Liver (tissue), 3 donors: ENCODE measurements at regions not wholly inside any gene's neighbourhood (a gene's known extent, or its start where the extent isn't known, plus 50 kb on each side); places are given as distances from the start of the nearest gene placed in this dataset.

Experiments used
- FOXA2 ChIP-seq: IDR thresholded peaks from 2 replicates; pipeline ENCODE4 v1.6.1; 2016; ENCODE audit warnings: antibody characterized with exemption
- GABPA ChIP-seq, 2 donors: IDR thresholded peaks in 1 of 2; conservative IDR thresholded peaks in 1 of 2; 2 replicates each; pipeline ENCODE4 v1.6.1; 2016; ENCODE audit warnings: antibody characterized with exemption in 2 of 2, mild to moderate bottlenecking in 1 of 2, moderate library complexity in 1 of 2
- HNF4A ChIP-seq, 2 donors: conservative IDR thresholded peaks; 2 replicates each; pipeline ENCODE4 v1.6.1; 2016; ENCODE audit warnings: antibody characterized with exemption in 2 of 2, mild to moderate bottlenecking in 2 of 2
- JUND ChIP-seq, 2 donors: IDR thresholded peaks; 2 replicates each; pipeline ENCODE4 v1.6.1; 2016; ENCODE audit warnings: antibody characterized with exemption in 2 of 2
- RAD21 ChIP-seq, 2 donors: IDR thresholded peaks; 2 replicates each; pipeline ENCODE4 v1.6.1; 2016; ENCODE audit warnings: antibody characterized with exemption in 2 of 2, mild to moderate bottlenecking in 2 of 2
- RXRA ChIP-seq, 2 donors: IDR thresholded peaks; 2 replicates each; pipeline ENCODE4 v1.6.1; 2017 to 2018; ENCODE audit warnings: antibody characterized with exemption in 2 of 2, mild to moderate bottlenecking in 1 of 2
- SP1 ChIP-seq: IDR thresholded peaks from 2 replicates; pipeline ENCODE4 v1.6.1; 2018; ENCODE audit warnings: antibody characterized with exemption, mild to moderate bottlenecking
- TAF1 ChIP-seq: conservative IDR thresholded peaks from 2 replicates; pipeline ENCODE4 v1.6.1; 2016; ENCODE audit warnings: antibody characterized with exemption, mild to moderate bottlenecking
- TF ChIP-seq, protein P1 (sequence below): fragments of 150-350 bp; IDR thresholded peaks from 2 replicates; pipeline ENCODE4 v1.5.1; 2017; ENCODE audit warnings: improper control_type of control experiment, low read depth, low read length; ENCODE audit not compliant: missing input control
- TF ChIP-seq, protein P2 (sequence below): IDR thresholded peaks from 2 replicates; pipeline ENCODE4 v1.6.1; 2016; ENCODE audit warnings: antibody characterized with exemption, mild to moderate bottlenecking
- TF ChIP-seq, protein P3 (sequence below): IDR thresholded peaks from 2 replicates; pipeline ENCODE4 v1.6.1; 2016; ENCODE audit warnings: antibody characterized with exemption
- donor health status: healthy.
- donor health status: healthy.

DNA sequence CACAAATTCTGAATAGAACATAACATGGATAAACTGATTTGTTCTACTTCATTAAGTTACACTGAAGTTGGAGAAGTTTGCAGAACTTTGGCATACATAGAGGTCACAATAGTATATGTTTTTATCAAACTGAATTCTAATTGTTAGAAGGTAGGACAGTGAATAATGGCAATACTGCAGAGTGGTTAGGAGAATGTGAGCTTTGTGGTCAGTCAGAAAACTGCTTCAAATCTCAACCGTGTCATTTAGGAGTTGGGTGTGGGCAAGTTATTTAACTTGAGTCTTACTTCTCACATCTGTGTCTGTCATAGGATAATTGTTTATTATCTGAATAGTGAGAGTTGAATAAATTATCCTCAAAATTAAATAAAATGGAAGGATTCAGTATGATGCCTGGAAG lies 374.6 kb upstream of the SYT1 start:
- no peak for TF ChIP-seq GABPA (IDR thresholded peaks at IDR 0.05 in 1 of 2, conservative IDR thresholded peaks at IDR 0.05 in 1 of 2)
- TF ChIP-seq, protein P1, sequence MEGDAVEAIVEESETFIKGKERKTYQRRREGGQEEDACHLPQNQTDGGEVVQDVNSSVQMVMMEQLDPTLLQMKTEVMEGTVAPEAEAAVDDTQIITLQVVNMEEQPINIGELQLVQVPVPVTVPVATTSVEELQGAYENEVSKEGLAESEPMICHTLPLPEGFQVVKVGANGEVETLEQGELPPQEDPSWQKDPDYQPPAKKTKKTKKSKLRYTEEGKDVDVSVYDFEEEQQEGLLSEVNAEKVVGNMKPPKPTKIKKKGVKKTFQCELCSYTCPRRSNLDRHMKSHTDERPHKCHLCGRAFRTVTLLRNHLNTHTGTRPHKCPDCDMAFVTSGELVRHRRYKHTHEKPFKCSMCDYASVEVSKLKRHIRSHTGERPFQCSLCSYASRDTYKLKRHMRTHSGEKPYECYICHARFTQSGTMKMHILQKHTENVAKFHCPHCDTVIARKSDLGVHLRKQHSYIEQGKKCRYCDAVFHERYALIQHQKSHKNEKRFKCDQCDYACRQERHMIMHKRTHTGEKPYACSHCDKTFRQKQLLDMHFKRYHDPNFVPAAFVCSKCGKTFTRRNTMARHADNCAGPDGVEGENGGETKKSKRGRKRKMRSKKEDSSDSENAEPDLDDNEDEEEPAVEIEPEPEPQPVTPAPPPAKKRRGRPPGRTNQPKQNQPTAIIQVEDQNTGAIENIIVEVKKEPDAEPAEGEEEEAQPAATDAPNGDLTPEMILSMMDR = no peak
- TF ChIP-seq SP1 = no peak
- TF ChIP-seq RAD21 (IDR thresholded peaks at IDR 0.05) = no peak
- no peak for TF ChIP-seq FOXA2
- no peak for TF ChIP-seq TAF1
- TF ChIP-seq, protein P2, sequence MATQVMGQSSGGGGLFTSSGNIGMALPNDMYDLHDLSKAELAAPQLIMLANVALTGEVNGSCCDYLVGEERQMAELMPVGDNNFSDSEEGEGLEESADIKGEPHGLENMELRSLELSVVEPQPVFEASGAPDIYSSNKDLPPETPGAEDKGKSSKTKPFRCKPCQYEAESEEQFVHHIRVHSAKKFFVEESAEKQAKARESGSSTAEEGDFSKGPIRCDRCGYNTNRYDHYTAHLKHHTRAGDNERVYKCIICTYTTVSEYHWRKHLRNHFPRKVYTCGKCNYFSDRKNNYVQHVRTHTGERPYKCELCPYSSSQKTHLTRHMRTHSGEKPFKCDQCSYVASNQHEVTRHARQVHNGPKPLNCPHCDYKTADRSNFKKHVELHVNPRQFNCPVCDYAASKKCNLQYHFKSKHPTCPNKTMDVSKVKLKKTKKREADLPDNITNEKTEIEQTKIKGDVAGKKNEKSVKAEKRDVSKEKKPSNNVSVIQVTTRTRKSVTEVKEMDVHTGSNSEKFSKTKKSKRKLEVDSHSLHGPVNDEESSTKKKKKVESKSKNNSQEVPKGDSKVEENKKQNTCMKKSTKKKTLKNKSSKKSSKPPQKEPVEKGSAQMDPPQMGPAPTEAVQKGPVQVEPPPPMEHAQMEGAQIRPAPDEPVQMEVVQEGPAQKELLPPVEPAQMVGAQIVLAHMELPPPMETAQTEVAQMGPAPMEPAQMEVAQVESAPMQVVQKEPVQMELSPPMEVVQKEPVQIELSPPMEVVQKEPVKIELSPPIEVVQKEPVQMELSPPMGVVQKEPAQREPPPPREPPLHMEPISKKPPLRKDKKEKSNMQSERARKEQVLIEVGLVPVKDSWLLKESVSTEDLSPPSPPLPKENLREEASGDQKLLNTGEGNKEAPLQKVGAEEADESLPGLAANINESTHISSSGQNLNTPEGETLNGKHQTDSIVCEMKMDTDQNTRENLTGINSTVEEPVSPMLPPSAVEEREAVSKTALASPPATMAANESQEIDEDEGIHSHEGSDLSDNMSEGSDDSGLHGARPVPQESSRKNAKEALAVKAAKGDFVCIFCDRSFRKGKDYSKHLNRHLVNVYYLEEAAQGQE = no peak
- TF ChIP-seq HNF4A (conservative IDR thresholded peaks at IDR 0.05) = no peak
- no peak for TF ChIP-seq RXRA (IDR thresholded peaks at IDR 0.05)
- TF ChIP-seq, protein P3, sequence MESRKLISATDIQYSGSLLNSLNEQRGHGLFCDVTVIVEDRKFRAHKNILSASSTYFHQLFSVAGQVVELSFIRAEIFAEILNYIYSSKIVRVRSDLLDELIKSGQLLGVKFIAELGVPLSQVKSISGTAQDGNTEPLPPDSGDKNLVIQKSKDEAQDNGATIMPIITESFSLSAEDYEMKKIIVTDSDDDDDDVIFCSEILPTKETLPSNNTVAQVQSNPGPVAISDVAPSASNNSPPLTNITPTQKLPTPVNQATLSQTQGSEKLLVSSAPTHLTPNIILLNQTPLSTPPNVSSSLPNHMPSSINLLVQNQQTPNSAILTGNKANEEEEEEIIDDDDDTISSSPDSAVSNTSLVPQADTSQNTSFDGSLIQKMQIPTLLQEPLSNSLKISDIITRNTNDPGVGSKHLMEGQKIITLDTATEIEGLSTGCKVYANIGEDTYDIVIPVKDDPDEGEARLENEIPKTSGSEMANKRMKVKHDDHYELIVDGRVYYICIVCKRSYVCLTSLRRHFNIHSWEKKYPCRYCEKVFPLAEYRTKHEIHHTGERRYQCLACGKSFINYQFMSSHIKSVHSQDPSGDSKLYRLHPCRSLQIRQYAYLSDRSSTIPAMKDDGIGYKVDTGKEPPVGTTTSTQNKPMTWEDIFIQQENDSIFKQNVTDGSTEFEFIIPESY = no peak
- no peak for TF ChIP-seq JUND (IDR thresholded peaks at IDR 0.05)
